Hepatocyte (in vitro differentiated cells): ENCODE measurements at regions not wholly inside any gene's neighbourhood (a gene's known extent, or its start where the extent isn't known, plus 50 kb on each side); places are given as distances from the start of the nearest gene placed in this dataset.
"Not testable (repeated sequence)": the region's sequence is repeated elsewhere in the genome, so short reads cannot be mapped to it uniquely, and the experiment has no call there.

ENCODE experiments used
- DNase-seq: peaks from one replicate; pipeline ENCODE4 v3.0.0-alpha.2; 2016; ENCODE audit warnings: low spot score
- H2AFZ ChIP-seq: fragments of 200-600 bp; sonication (generic); 2 replicates; pipeline ENCODE4 v1.6.0; 2016; ENCODE audit warnings: antibody characterized with exemption, mild to moderate bottlenecking
- H3K27ac ChIP-seq: fragments of 200-600 bp; sonication (generic); 2 replicates; pipeline ENCODE4 v1.5.1; 2016; ENCODE audit warnings: mild to moderate bottlenecking
- H3K27me3 ChIP-seq: fragments of 200-600 bp; sonication (generic); 2 replicates; pipeline ENCODE4 v1.6.1; 2016
- H3K36me3 ChIP-seq: fragments of 200-600 bp; sonication (generic); replicated peaks from 2 replicates; pipeline ENCODE4 v1.5.1; 2016; ENCODE audit warnings: low read depth; ENCODE audit not compliant: insufficient read depth
- H3K4me1 ChIP-seq: fragments of 200-600 bp; sonication (generic); 2 replicates; pipeline ENCODE4 v1.5.1; 2016; ENCODE audit warnings: mild to moderate bottlenecking, moderate library complexity; ENCODE audit not compliant: insufficient read depth
- H3K4me2 ChIP-seq: fragments of 200-600 bp; sonication (generic); 2 replicates; pipeline ENCODE4 v1.6.0; 2016
- H3K4me3 ChIP-seq: fragments of 200-600 bp; sonication (generic); 2 replicates; pipeline ENCODE4 v1.5.1; 2016; ENCODE audit warnings: mild to moderate bottlenecking
- H3K79me2 ChIP-seq: fragments of 200-600 bp; sonication (generic); 2 replicates; pipeline ENCODE4 v1.6.0; 2017; ENCODE audit warnings: mild to moderate bottlenecking
- H3K9me2 ChIP-seq: fragments of 200-600 bp; sonication (generic); replicated peaks from 2 replicates; pipeline ENCODE4 v1.6.0; 2017; ENCODE audit warnings: mild to moderate bottlenecking; ENCODE audit not compliant: insufficient read depth
- H3K9me3 ChIP-seq: fragments of 200-600 bp; sonication (generic); 2 replicates; pipeline ENCODE4 v1.5.1; 2016; ENCODE audit warnings: low read depth, mild to moderate bottlenecking
- H4K20me1 ChIP-seq: fragments of 200-600 bp; sonication (generic); 2 replicates; pipeline ENCODE4 v1.6.0; 2016; ENCODE audit warnings: mild to moderate bottlenecking; ENCODE audit not compliant: insufficient read depth, poor library complexity, severe bottlenecking
- EZH2 ChIP-seq: fragments of 200-600 bp; sonication (generic); IDR thresholded peaks from 2 replicates; pipeline ENCODE4 v1.6.1; 2016; ENCODE audit warnings: antibody characterized with exemption, mild to moderate bottlenecking, borderline replicate concordance
- EZH2phosphoT487 ChIP-seq: fragments of 200-600 bp; sonication (generic); IDR thresholded peaks from one replicate; pipeline ENCODE4 v1.6.1; 2018; ENCODE audit warnings: antibody characterized with exemption, mild to moderate bottlenecking, low read depth, moderate library complexity; ENCODE audit not compliant: unreplicated experiment, severe bottlenecking
- WGBS: methylation state at CpG from one replicate; pipeline ENCODE4 v1.1.6; 2016; ENCODE audit warnings: low lambda C conversion rate; ENCODE audit errors: missing lambda C conversion rate; 5-methylcytosine and 5-hydroxymethylcytosine counted together
- TF ChIP-seq, protein P1 (sequence below): fragments of 200-600 bp; sonication (generic); IDR thresholded peaks from 2 replicates; pipeline ENCODE4 v1.5.1; 2016; ENCODE audit warnings: antibody characterized with exemption, mild to moderate bottlenecking; ENCODE audit not compliant: poor library complexity

DNA sequence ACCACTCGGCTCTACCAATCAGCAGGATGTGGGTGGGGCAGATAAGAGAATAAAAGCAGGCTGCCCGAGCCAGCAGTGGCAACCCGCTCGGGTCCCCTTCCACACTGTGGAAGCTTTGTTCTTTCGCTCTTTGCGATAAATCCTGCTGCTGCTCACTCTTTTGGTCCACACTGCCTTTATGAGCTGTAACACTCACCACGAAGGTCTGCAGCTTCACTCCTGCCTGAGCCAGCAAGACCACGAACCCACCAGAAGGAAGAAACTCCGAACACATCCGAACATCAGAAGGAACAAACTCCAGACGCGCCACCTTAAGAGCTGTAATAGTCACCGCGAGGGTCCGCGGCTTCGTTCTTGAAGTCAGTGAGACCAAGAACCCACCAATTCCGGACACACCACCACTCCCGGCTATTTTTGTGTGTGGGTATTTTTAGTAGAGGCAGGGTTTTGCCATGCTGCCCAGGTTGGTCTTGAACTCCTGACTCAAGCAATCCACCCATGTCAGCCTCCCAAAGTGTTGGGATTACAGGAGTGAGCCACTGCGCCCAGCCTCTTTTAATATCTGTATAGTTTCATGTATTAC, 64.6 kb upstream of the SLC25A43 start:
- H3K4me3 ChIP-seq, H3K9me3 ChIP-seq, H3K79me2 ChIP-seq, H3K27ac ChIP-seq, H2AFZ ChIP-seq, H3K4me1 ChIP-seq, DNase-seq, H3K36me3 ChIP-seq, H4K20me1 ChIP-seq, H3K27me3 ChIP-seq, H3K4me2 ChIP-seq, H3K9me2 ChIP-seq: not testable (repeated sequence)
- 92% methylated on average over 20 of the region's 20 CpGs for WGBS

DNA sequence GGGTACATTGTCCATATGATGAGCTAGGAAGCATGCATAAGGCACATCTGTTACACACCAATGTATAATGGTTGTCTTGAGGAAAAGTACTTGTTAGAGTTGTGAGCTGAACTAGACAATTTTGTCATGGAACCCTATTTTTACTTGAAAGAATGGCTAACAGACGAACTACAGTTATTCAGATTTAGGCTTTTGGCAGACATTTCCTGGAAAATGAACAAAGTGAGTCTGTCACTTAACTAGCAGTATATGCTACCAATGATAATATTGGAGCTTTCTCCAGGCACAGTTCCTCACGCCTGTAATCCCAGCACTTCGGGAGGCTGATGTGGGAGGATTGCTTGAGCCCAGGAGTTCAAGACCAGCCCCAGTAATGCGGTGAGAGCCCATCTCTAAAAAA, 61.9 kb upstream of the SLC25A43 start:
- no peaks in the 10 kb centered on the region for H3K4me1 ChIP-seq
- no peak for TF ChIP-seq EZH2
- TF ChIP-seq, protein P1, sequence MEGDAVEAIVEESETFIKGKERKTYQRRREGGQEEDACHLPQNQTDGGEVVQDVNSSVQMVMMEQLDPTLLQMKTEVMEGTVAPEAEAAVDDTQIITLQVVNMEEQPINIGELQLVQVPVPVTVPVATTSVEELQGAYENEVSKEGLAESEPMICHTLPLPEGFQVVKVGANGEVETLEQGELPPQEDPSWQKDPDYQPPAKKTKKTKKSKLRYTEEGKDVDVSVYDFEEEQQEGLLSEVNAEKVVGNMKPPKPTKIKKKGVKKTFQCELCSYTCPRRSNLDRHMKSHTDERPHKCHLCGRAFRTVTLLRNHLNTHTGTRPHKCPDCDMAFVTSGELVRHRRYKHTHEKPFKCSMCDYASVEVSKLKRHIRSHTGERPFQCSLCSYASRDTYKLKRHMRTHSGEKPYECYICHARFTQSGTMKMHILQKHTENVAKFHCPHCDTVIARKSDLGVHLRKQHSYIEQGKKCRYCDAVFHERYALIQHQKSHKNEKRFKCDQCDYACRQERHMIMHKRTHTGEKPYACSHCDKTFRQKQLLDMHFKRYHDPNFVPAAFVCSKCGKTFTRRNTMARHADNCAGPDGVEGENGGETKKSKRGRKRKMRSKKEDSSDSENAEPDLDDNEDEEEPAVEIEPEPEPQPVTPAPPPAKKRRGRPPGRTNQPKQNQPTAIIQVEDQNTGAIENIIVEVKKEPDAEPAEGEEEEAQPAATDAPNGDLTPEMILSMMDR: no peak
- no peak for TF ChIP-seq EZH2phosphoT487
- H2AFZ ChIP-seq: no peak overlapping the region
- H3K27ac ChIP-seq: no peak overlapping the region
- H3K27me3 ChIP-seq: no peaks in the 10 kb centered on the region
- DNase-seq: no peak
- H3K79me2 ChIP-seq: no peaks in the 10 kb centered on the region
- H3K36me3 ChIP-seq: no peaks in the 10 kb centered on the region
- WGBS: 70% methylated on average over 4 of the region's 4 CpGs
- no peak overlapping the region for H3K4me2 ChIP-seq
- H3K9me2 ChIP-seq: no peaks in the 10 kb centered on the region
- no peaks in the 10 kb centered on the region for H4K20me1 ChIP-seq
- H3K4me3 ChIP-seq: no peak overlapping the region
- H3K9me3 ChIP-seq: no peaks in the 10 kb centered on the region

GRCh38 chrX:119340606-119341205, 58.4 kb upstream of the SLC25A43 start:
- Histone ChIP-seq H3K9me2 (no peaks in the 10 kb centered on the region), H3K27ac (no peak overlapping the region), H3K4me2 (no peak overlapping the region), H3K27me3 (no peaks in the 10 kb centered on the region), H3K36me3 (no peaks in the 10 kb centered on the region), H4K20me1 (no peaks in the 10 kb centered on the region), H3K4me1 (no peaks in the 10 kb centered on the region), H3K9me3 (no peaks in the 10 kb centered on the region), H3K79me2 (no peaks in the 10 kb centered on the region), H3K4me3 (no peak overlapping the region), H2AFZ (no peak overlapping the region)
- TF ChIP-seq EZH2phosphoT487: no peak
- TF ChIP-seq, protein P1: no peak
- TF ChIP-seq EZH2: no peak
- DNase-seq: no peak
- WGBS: 68% methylated on average over 6 of the region's 6 CpGs

DNA sequence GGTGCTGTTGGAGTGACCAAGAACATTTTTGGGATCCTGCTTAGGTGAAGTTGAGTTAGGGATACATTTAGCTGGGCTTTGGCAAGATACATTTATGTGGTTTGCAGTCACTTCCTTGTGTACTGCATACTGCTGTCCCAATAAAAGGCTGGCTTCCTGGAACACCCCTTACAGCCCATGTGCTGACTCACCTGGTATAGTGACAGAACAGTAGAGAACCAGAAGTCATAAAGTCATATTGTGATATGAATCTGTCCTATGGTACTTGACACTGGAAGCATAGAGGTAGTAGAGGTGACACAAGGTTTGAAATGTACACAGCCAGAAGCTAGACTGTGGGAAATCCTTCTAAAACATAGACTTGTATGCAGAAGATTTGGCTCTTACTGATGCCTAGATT, 55.3 kb upstream of the SLC25A43 start:
- Histone ChIP-seq H3K4me3 (no peak overlapping the region), H4K20me1 (no peaks in the 10 kb centered on the region), H3K4me2 (no peak overlapping the region), H3K9me2 (no peaks in the 10 kb centered on the region), H3K27me3 (no peaks in the 10 kb centered on the region), H2AFZ (no peak overlapping the region), H3K4me1 (no peaks in the 10 kb centered on the region), H3K27ac (peak overlapping the region; percentile 56), H3K9me3 (no peaks in the 10 kb centered on the region), H3K36me3 (no peaks in the 10 kb centered on the region), H3K79me2 (no peaks in the 10 kb centered on the region)
- DNase-seq: peak; percentile 18
- TF ChIP-seq, protein P1: no peak
- TF ChIP-seq EZH2phosphoT487: no peak
- TF ChIP-seq EZH2: no peak
